DND-41 (cell line): ENCODE measurements at regions not wholly inside any gene's neighbourhood (a gene's known extent, or its start where the extent isn't known, plus 50 kb on each side); places are given as distances from the start of the nearest gene placed in this dataset.
A peak's percentile ranks its signal among the peaks of the same experiment; 100 is the strongest.

Experiments
- ATAC-seq: fragments of 200-7000 bp; cut with Tn5 transposase; 3 replicates; pipeline ENCODE4 v1.9.1; 2021; ENCODE audit warnings: low read depth; ENCODE audit not compliant: insufficient read depth
- DNase-seq: peaks from one replicate; pipeline ENCODE4 v3.0.0-alpha.2; 2020
- H2AFZ ChIP-seq: 2 replicates; pipeline ENCODE4 v1.6.0; 2012; ENCODE audit warnings: low read depth, low read length
- H3K27ac ChIP-seq: 2 replicates; pipeline ENCODE4 v1.5.1; 2012; ENCODE audit warnings: low read length, inconsistent platforms
- H3K27me3 ChIP-seq: fragments of 200-600 bp; sonication (generic); 2 replicates; pipeline ENCODE4 v1.6.0; 2012; ENCODE audit warnings: low read length, mild to moderate bottlenecking, inconsistent platforms; ENCODE audit not compliant: insufficient read depth, poor library complexity
- H3K36me3 ChIP-seq: 2 replicates; pipeline ENCODE4 v1.5.1; 2012; ENCODE audit warnings: low read length, inconsistent platforms; ENCODE audit not compliant: insufficient read depth
- H3K4me1 ChIP-seq: 2 replicates; pipeline ENCODE4 v1.5.1; 2012; ENCODE audit warnings: mild to moderate bottlenecking, low read length; ENCODE audit not compliant: insufficient read depth
- H3K4me2 ChIP-seq: 2 replicates; pipeline ENCODE4 v1.6.0; 2012; ENCODE audit warnings: mild to moderate bottlenecking, moderate library complexity, low read length, inconsistent platforms; ENCODE audit not compliant: insufficient read depth
- H3K4me3 ChIP-seq, 2 experiments: fragments of 200-600 bp in 1 of 2; shearing (Covaris generic) in 1 of 2; 2 replicates each; pipeline ENCODE4 v1.5.1; 2012 to 2016; ENCODE audit warnings: inconsistent platforms in 2 of 2, low read length in 2 of 2, mild to moderate bottlenecking in 2 of 2, low read depth in 1 of 2, moderate library complexity in 1 of 2
- H3K79me2 ChIP-seq: 2 replicates; pipeline ENCODE4 v1.6.0; 2012; ENCODE audit warnings: low read length, inconsistent platforms; ENCODE audit not compliant: insufficient read depth
- H3K9ac ChIP-seq: 2 replicates; pipeline ENCODE4 v1.6.0; 2012; ENCODE audit warnings: low read depth, mild to moderate bottlenecking, inconsistent platforms, low read length, moderate library complexity
- H3K9me3 ChIP-seq: 2 replicates; pipeline ENCODE4 v1.5.1; 2012; ENCODE audit warnings: low read length, moderate library complexity, mild to moderate bottlenecking, inconsistent platforms; ENCODE audit not compliant: insufficient read depth, severe bottlenecking
- H4K20me1 ChIP-seq: 2 replicates; pipeline ENCODE4 v1.6.0; 2012; ENCODE audit warnings: low read length; ENCODE audit not compliant: insufficient read depth
- CTCF ChIP-seq: IDR thresholded peaks from 2 replicates; pipeline ENCODE4 v1.5.1; 2012; ENCODE audit warnings: borderline replicate concordance, low read length, moderate library complexity, mild to moderate bottlenecking; ENCODE audit not compliant: poor library complexity, severe bottlenecking; ENCODE audit errors: extremely low read depth
- EZH2 ChIP-seq: IDR thresholded peaks from 3 replicates; pipeline ENCODE4 v1.6.1; 2012; ENCODE audit warnings: borderline replicate concordance, low read depth, mild to moderate bottlenecking, moderate library complexity, low read length, inconsistent platforms; ENCODE audit not compliant: severe bottlenecking

GRCh38 chr14:106528717-106529116 lies 1002.3 kb downstream of the TMEM121 start:
- Histone ChIP-seq H3K36me3 (no peaks in the 10 kb centered on the region), H4K20me1 (no peaks in the 10 kb centered on the region), H3K4me2 (no peak overlapping the region), H3K27me3 (no peaks in the 10 kb centered on the region), H3K4me1 (peaks cover 45% of the 10 kb centered on the region), H3K9ac (no peak overlapping the region), H2AFZ (no peak overlapping the region), H3K4me3 (no peak overlapping the region), H3K27ac (no peak overlapping the region), H3K79me2 (no peaks in the 10 kb centered on the region), H3K9me3 (peaks cover 5% of the 10 kb centered on the region)
- TF ChIP-seq CTCF = no peak
- TF ChIP-seq EZH2 = no peak
- ATAC-seq = no peak
- DNase-seq = no peak

GRCh38 chr14:106530031-106530422 lies 1003.6 kb downstream of the TMEM121 start:
- DNase-seq (no peak), ATAC-seq (no peak)
- Histone ChIP-seq H3K9me3 (peaks cover 5% of the 10 kb centered on the region), H3K4me1 (peaks cover 51% of the 10 kb centered on the region), H3K27me3 (no peaks in the 10 kb centered on the region), H3K36me3 (no peaks in the 10 kb centered on the region), H3K4me3 (no peak overlapping the region), H3K4me2 (no peak overlapping the region), H3K9ac (no peak overlapping the region), H3K27ac (peak overlapping the region; percentile 61), H2AFZ (no peak overlapping the region), H3K79me2 (no peaks in the 10 kb centered on the region), H4K20me1 (no peaks in the 10 kb centered on the region)
- TF ChIP-seq CTCF = no peak
- no peak for TF ChIP-seq EZH2

GRCh38 chr14:106530423-106531107 lies 1004.2 kb downstream of the TMEM121 start:
- Histone ChIP-seq H3K9ac (no peak overlapping the region), H3K27ac (peak overlapping the region; percentile 61), H4K20me1 (no peaks in the 10 kb centered on the region), H3K27me3 (no peaks in the 10 kb centered on the region), H3K79me2 (no peaks in the 10 kb centered on the region), H3K9me3 (peaks cover 5% of the 10 kb centered on the region), H3K36me3 (no peaks in the 10 kb centered on the region), H2AFZ (no peak overlapping the region), H3K4me3 (no peak overlapping the region), H3K4me2 (no peak overlapping the region), H3K4me1 (peaks cover 56% of the 10 kb centered on the region)
- DNase-seq = peak; percentile 68
- TF ChIP-seq EZH2 (no peak), CTCF (peak; percentile 68)
- peak; percentile 76 for ATAC-seq
